ENCODE measurements at regions not wholly inside any gene's neighbourhood (a gene's known extent, or its start where the extent isn't known, plus 50 kb on each side); places are given as distances from the start of the nearest gene placed in this dataset.

- ATAC-seq (ENCODE audit: poor library complexity): peak; percentile 78
- DNase-seq: peak; percentile 88
- intact Hi-C loops (cut with DNase I): no loop called here
Measured at GRCh38 chr16:73172241-73172972, 124.5 kb upstream of the ZFHX3 start.

- no peak for DNase-seq
- intact Hi-C loops (cut with DNase I): no loop called here
- no peak for ATAC-seq (ENCODE audit: poor library complexity)
Measured at GRCh38 chr16:73171901-73172240, 123.9 kb upstream of the ZFHX3 start.

GRCh38 chr16:73171380-73171779 lies 123.5 kb upstream of the ZFHX3 start:
- ATAC-seq (ENCODE audit: poor library complexity) (no peak), DNase-seq (no peak)
- intact Hi-C loops (cut with DNase I): no loop called here

GRCh38 chr16:73170612-73171038 lies 122.7 kb upstream of the ZFHX3 start:
- ATAC-seq (ENCODE audit: poor library complexity) (no peak), DNase-seq (no peak)
- intact Hi-C loops (cut with DNase I): no loop called here

- ATAC-seq (ENCODE audit: poor library complexity) (peak; percentile 34), DNase-seq (no peak)
- intact Hi-C loops (cut with DNase I): no loop called here
Measured at GRCh38 chr16:73166947-73167550, 119.1 kb upstream of the ZFHX3 start.

- intact Hi-C loops (cut with DNase I): no loop called here
- DNase-seq (no peak), ATAC-seq (ENCODE audit: poor library complexity) (peak; percentile 79)
Measured at GRCh38 chr16:73166441-73166851, 118.5 kb upstream of the ZFHX3 start.

- intact Hi-C loops (cut with DNase I): no loop called here
- DNase-seq (no peak), ATAC-seq (ENCODE audit: poor library complexity) (no peak)
Measured at GRCh38 chr16:73163238-73163815, 115.4 kb upstream of the ZFHX3 start.

GRCh38 chr16:73161977-73162376 lies 114.0 kb upstream of the ZFHX3 start:
- ATAC-seq (ENCODE audit: poor library complexity) (no peak), DNase-seq (no peak)
- intact Hi-C loops (cut with DNase I): no loop called here

- intact Hi-C loops (cut with DNase I): no loop called here
- DNase-seq (no peak), ATAC-seq (ENCODE audit: poor library complexity) (no peak)
Measured at GRCh38 chr16:73159296-73159695, 111.4 kb upstream of the ZFHX3 start.

- intact Hi-C loops (cut with DNase I): no loop called here
- ATAC-seq (ENCODE audit: poor library complexity): no peak
- no peak for DNase-seq
Measured at GRCh38 chr16:73157861-73158260, 109.9 kb upstream of the ZFHX3 start.

- peak; percentile 66 for DNase-seq
Measured at GRCh38 chr16:73154063-73154870, 106.3 kb upstream of the ZFHX3 start.

GRCh38 chr16:73152386-73153125 lies 104.6 kb upstream of the ZFHX3 start:
- DNase-seq: no peak
- no peak for ATAC-seq (ENCODE audit: poor library complexity)
- intact Hi-C loops (cut with DNase I): no loop called here

More at GRCh38 chr16:73154063-73154870, 106.3 kb upstream of the ZFHX3 start:
- intact Hi-C loops (cut with DNase I): no loop called here
- ATAC-seq (ENCODE audit: poor library complexity): peak; percentile 82

GRCh38 chr16:73151941-73152340 lies 104.0 kb upstream of the ZFHX3 start:
- DNase-seq: no peak
- ATAC-seq (ENCODE audit: poor library complexity): no peak
- intact Hi-C loops (cut with DNase I): no loop called here

- intact Hi-C loops (cut with DNase I): no loop called here
- DNase-seq: no peak
- no peak for ATAC-seq (ENCODE audit: poor library complexity)
Measured at GRCh38 chr16:73151225-73151624, 103.3 kb upstream of the ZFHX3 start.

- no peak for ATAC-seq (ENCODE audit: poor library complexity)
- intact Hi-C loops (cut with DNase I): no loop called here
- no peak for DNase-seq
Measured at GRCh38 chr16:73150786-73151185, 102.9 kb upstream of the ZFHX3 start.

GRCh38 chr16:73149334-73149733 lies 101.4 kb upstream of the ZFHX3 start:
- intact Hi-C loops (cut with DNase I): loop anchor here (10.0 kb wide), 1 partner anchor 315 kb away; no protein-coding TSS in a partner anchor
- no peak for DNase-seq
- no peak for ATAC-seq (ENCODE audit: poor library complexity)

GRCh38 chr16:73147958-73148357 lies 100.0 kb upstream of the ZFHX3 start:
- DNase-seq (no peak), ATAC-seq (ENCODE audit: poor library complexity) (no peak)
- intact Hi-C loops (cut with DNase I): loop anchor here (10.0 kb wide), 1 partner anchor 313 kb away; no protein-coding TSS in a partner anchor

GRCh38 chr16:73145166-73145880 lies 97.4 kb upstream of the ZFHX3 start:
- ATAC-seq (ENCODE audit: poor library complexity): no peak
- no peak for DNase-seq
- intact Hi-C loops (cut with DNase I): loop anchor here (10.0 kb wide), 1 partner anchor 311 kb away; no protein-coding TSS in a partner anchor

All from Right ventricle myocardium superior (tissue), 1 donor.